ENCODE measurements at regions not wholly inside any gene's neighbourhood (a gene's known extent, or its start where the extent isn't known, plus 50 kb on each side); places are given as distances from the start of the nearest gene placed in this dataset.

GRCh38 chr12:5307065-5307464 is 124.8 kb upstream of the NTF3 start:
- TF ChIP-seq YBX1 (IDR thresholded peaks at IDR 0.05) (no peak), BRCA1 (IDR thresholded peaks at IDR 0.05; ENCODE audit: low read depth, low read length) (no peak), EED (IDR thresholded peaks at IDR 0.05; ENCODE audit: low read depth) (no peak), CHD4 (IDR thresholded peaks at IDR 0.05) (no peak), MEF2A (IDR thresholded peaks at IDR 0.05; ENCODE audit: insufficient read depth, low read depth, low read length) (no peak), NBN (IDR thresholded peaks at IDR 0.05) (no peak), CBFB (IDR thresholded peaks at IDR 0.05; ENCODE audit: low read depth) (no peak), ATF3 (IDR thresholded peaks at IDR 0.05; ENCODE audit: borderline replicate concordance, extremely low read depth, low read depth, low read length) (no peak), GABPA (IDR thresholded peaks at IDR 0.05; ENCODE audit: low read depth) (no peak), NR2C1 (IDR thresholded peaks at IDR 0.05) (no peak)
- H3K4me2 ChIP-seq (ENCODE audit: control insufficient read depth, insufficient read depth), result no peak overlapping the region
- RAD21 ChIA-PET (ENCODE audit: unreplicated experiment), result no interaction called here
- no peak for ATAC-seq
- no peak overlapping the region for H2AFZ ChIP-seq (ENCODE audit: control insufficient read depth, low read depth, low read length)
- in situ Hi-C loops (cut with MboI) (no loop called here), intact Hi-C loops (cut with micrococcal nuclease; ENCODE audit: unreplicated experiment) (no loop called here)
- CTCF ChIA-PET, result no interaction called here
- SMC1A ChIA-PET (ENCODE audit: uncharacterized antibody, unreplicated experiment), result interaction anchor here (0.5 kb wide), 1 partner anchor 1352 kb away, joined by 3 read pairs; no protein-coding TSS in a partner anchor
- H3K4me1 ChIP-seq (ENCODE audit: control insufficient read depth, insufficient read depth, low read length), result no peaks in the 10 kb centered on the region
- POLR2A ChIA-PET, result no interaction called here
- H3K9ac ChIP-seq (ENCODE audit: control insufficient read depth, insufficient read depth, low read length), result no peak overlapping the region
- H3K27me3 ChIP-seq (replicated peaks in 1 of 2; ENCODE audit: control insufficient read depth in 2 of 2, insufficient read depth in 2 of 2, low read length in 1 of 2), result no peaks in the 10 kb centered on the region
- no peak overlapping the region for H3K4me3 ChIP-seq
- no peaks in the 10 kb centered on the region for H4K20me1 ChIP-seq (ENCODE audit: control insufficient read depth, insufficient read depth)
- no peaks in the 10 kb centered on the region for H3K9me3 ChIP-seq (replicated peaks; ENCODE audit: control insufficient read depth, insufficient read depth, low read length)
- no peaks in the 10 kb centered on the region for H3K36me3 ChIP-seq (ENCODE audit: control insufficient read depth in 2 of 2, insufficient read depth in 2 of 2, low read length in 1 of 2)
- H3K79me2 ChIP-seq (ENCODE audit: control insufficient read depth, insufficient read depth, low read length), result no peaks in the 10 kb centered on the region
- WGBS (ENCODE audit: insufficient coverage, insufficient replicate concordance, low lambda C conversion rate, missing lambda C conversion rate), result 4% methylated on average over 3 of the region's 3 CpGs
- no TSS peak for BruUV-seq (replicated peaks)
- no peak for FAIRE-seq
- no peak for DNase-seq (ENCODE audit: low read depth, low spot score)
- H3K27ac ChIP-seq (ENCODE audit: control insufficient read depth, insufficient read depth), result no peak overlapping the region

GRCh38 chr12:5308216-5308615 is 123.7 kb upstream of the NTF3 start:
- intact Hi-C loops (cut with micrococcal nuclease; ENCODE audit: unreplicated experiment) (no loop called here), in situ Hi-C loops (cut with MboI) (no loop called here)
- no TSS peak for BruUV-seq (replicated peaks)
- Histone ChIP-seq H4K20me1 (ENCODE audit: control insufficient read depth, insufficient read depth) (no peaks in the 10 kb centered on the region), H3K4me2 (ENCODE audit: control insufficient read depth, insufficient read depth) (no peak overlapping the region), H3K4me1 (ENCODE audit: control insufficient read depth, insufficient read depth, low read length) (no peaks in the 10 kb centered on the region), H3K9me3 (replicated peaks; ENCODE audit: control insufficient read depth, insufficient read depth, low read length) (no peaks in the 10 kb centered on the region), H3K27ac (ENCODE audit: control insufficient read depth, insufficient read depth) (no peak overlapping the region), H2AFZ (ENCODE audit: control insufficient read depth, low read depth, low read length) (no peak overlapping the region), H3K36me3 (ENCODE audit: control insufficient read depth in 2 of 2, insufficient read depth in 2 of 2, low read length in 1 of 2) (no peaks in the 10 kb centered on the region), H3K4me3 (no peak overlapping the region), H3K9ac (ENCODE audit: control insufficient read depth, insufficient read depth, low read length) (no peak overlapping the region), H3K27me3 (replicated peaks in 1 of 2; ENCODE audit: control insufficient read depth in 2 of 2, insufficient read depth in 2 of 2, low read length in 1 of 2) (no peaks in the 10 kb centered on the region), H3K79me2 (ENCODE audit: control insufficient read depth, insufficient read depth, low read length) (no peaks in the 10 kb centered on the region)
- ChIA-PET RAD21 (ENCODE audit: unreplicated experiment) (no interaction called here), CTCF (no interaction called here), POLR2A (no interaction called here), SMC1A (ENCODE audit: uncharacterized antibody, unreplicated experiment) (no interaction called here)
- ATAC-seq (no peak), DNase-seq (ENCODE audit: low read depth, low spot score) (no peak), FAIRE-seq (no peak)
- TF ChIP-seq RB1 (IDR thresholded peaks at IDR 0.05; ENCODE audit: borderline replicate concordance) (no peak), E4F1 (IDR thresholded peaks at IDR 0.05; ENCODE audit: borderline replicate concordance, partially characterized antibody) (no peak), ZBED1 (IDR thresholded peaks at IDR 0.05; ENCODE audit: borderline replicate concordance) (no peak), CBFB (IDR thresholded peaks at IDR 0.05; ENCODE audit: low read depth) (no peak), ATF2 (IDR thresholded peaks at IDR 0.05; ENCODE audit: low read length) (no peak), SREBF1 (IDR thresholded peaks at IDR 0.05; ENCODE audit: low read length) (no peak), ZSCAN29 (IDR thresholded peaks at IDR 0.05) (no peak)

Data from GM12878 (cell line).